OCI-LY1 (cell line): ENCODE measurements at regions not wholly inside any gene's neighbourhood (a gene's known extent, or its start where the extent isn't known, plus 50 kb on each side); places are given as distances from the start of the nearest gene placed in this dataset.

Experiments used
- H2AFZ ChIP-seq: fragments of 200-600 bp; sonication (generic), shearing (Covaris generic); 2 replicates; pipeline ENCODE4 v1.6.0; 2014; ENCODE audit warnings: antibody characterized with exemption, mild to moderate bottlenecking, low read length
- H3F3A ChIP-seq: fragments of 200-600 bp; sonication (generic), shearing (Covaris generic); 2 replicates; pipeline ENCODE4 v1.6.0; 2014; ENCODE audit warnings: mild to moderate bottlenecking, antibody characterized with exemption, low read length, moderate library complexity; ENCODE audit not compliant: insufficient read depth
- H3K27ac ChIP-seq: fragments of 200-600 bp; sonication (generic); 2 replicates; pipeline ENCODE4 v1.5.1; 2014; ENCODE audit warnings: low read length, mixed run types, mild to moderate bottlenecking, low read depth; ENCODE audit not compliant: poor library complexity, severe bottlenecking
- H3K27me3 ChIP-seq: fragments of 200-600 bp; sonication (generic); 2 replicates; pipeline ENCODE4 v1.6.0; 2014; ENCODE audit warnings: antibody characterized with exemption, mild to moderate bottlenecking, low read length, moderate library complexity; ENCODE audit not compliant: insufficient read depth
- H3K36me3 ChIP-seq: fragments of 200-600 bp; sonication (generic); 2 replicates; pipeline ENCODE4 v1.6.1; 2014; ENCODE audit warnings: mild to moderate bottlenecking, antibody characterized with exemption, low read length, moderate library complexity, mixed read lengths; ENCODE audit not compliant: insufficient read depth
- H3K4me1 ChIP-seq: fragments of 200-600 bp; sonication (generic); 2 replicates; pipeline ENCODE4 v1.5.1; 2014; ENCODE audit warnings: mild to moderate bottlenecking, low read length, moderate library complexity; ENCODE audit not compliant: insufficient read depth, severe bottlenecking
- H3K4me2 ChIP-seq: fragments of 200-600 bp; sonication (generic), shearing (Covaris generic); 2 replicates; pipeline ENCODE4 v1.6.1; 2014; ENCODE audit warnings: low read length
- H3K4me3 ChIP-seq: fragments of 200-600 bp; sonication (generic); 2 replicates; pipeline ENCODE4 v1.5.1; 2014; ENCODE audit warnings: low read length, low read depth, mild to moderate bottlenecking, mixed read lengths; ENCODE audit not compliant: poor library complexity, severe bottlenecking
- H3K79me2 ChIP-seq: fragments of 200-600 bp; shearing (Covaris generic); 2 replicates; pipeline ENCODE4 v1.6.1; 2016; ENCODE audit warnings: mixed run types, low read length, mixed read lengths; ENCODE audit not compliant: insufficient read depth
- H3K9ac ChIP-seq: fragments of 200-600 bp; sonication (generic), shearing (Covaris generic); 2 replicates; pipeline ENCODE4 v1.6.1; 2014; ENCODE audit warnings: mild to moderate bottlenecking, low read length, mixed read lengths
- H3K9me2 ChIP-seq: fragments of 200-600 bp; sonication (generic), shearing (Covaris generic); 2 replicates; pipeline ENCODE4 v1.6.1; 2014; ENCODE audit warnings: low read depth, mild to moderate bottlenecking, low read length, mixed read lengths
- H3K9me3 ChIP-seq: fragments of 200-600 bp; shearing (Covaris generic); 2 replicates; pipeline ENCODE4 v1.6.1; 2014; ENCODE audit warnings: low read length, mixed read lengths
- H4K20me1 ChIP-seq: fragments of 200-600 bp; sonication (generic), shearing (Covaris generic); 2 replicates; pipeline ENCODE4 v1.6.0; 2016; ENCODE audit warnings: mild to moderate bottlenecking, low read length; ENCODE audit not compliant: insufficient read depth
- CTCF ChIP-seq: fragments of 200-600 bp; sonication (generic), shearing (Covaris generic); IDR thresholded peaks from 2 replicates; pipeline ENCODE4 v1.5.1; 2017; ENCODE audit warnings: mild to moderate bottlenecking, antibody characterized with exemption, low read length, moderate library complexity, mixed read lengths
- EZH2 ChIP-seq: fragments of 200-600 bp; sonication (generic), shearing (Covaris generic); IDR thresholded peaks from 2 replicates; pipeline ENCODE4 v1.8.0; 2017; ENCODE audit warnings: borderline replicate concordance, mixed run types, mild to moderate bottlenecking, antibody characterized with exemption, low read length, moderate library complexity, mixed read lengths

DNA sequence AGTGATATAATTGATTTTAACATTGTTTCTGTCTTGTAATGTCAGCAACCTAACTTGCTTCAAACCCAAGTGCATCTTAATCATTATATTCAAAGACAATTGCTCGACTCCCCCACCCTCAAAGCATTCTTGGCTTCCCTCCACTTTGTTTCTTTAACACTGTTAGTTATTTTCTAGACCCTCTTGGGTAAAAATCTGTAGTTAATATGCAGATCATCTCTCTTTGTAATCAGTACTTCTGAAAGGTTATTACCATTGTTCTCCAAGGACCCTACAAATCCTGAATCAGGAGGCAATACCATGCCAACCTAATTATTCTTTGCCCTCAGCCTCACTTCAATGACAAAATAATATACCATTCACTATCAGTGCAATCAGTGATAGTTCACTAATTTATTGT is 1075.7 kb downstream of the AMY1C start:
- Histone ChIP-seq H3F3A (no peaks in the 10 kb centered on the region), H3K4me1 (no peaks in the 10 kb centered on the region), H3K4me3 (no peak overlapping the region), H3K27me3 (no peaks in the 10 kb centered on the region), H3K9ac (no peak overlapping the region), H3K79me2 (no peaks in the 10 kb centered on the region), H3K27ac (no peak overlapping the region), H2AFZ (peak overlapping the region; percentile 88; the same call in 1 of the 2 replicates), H3K9me3 (no peaks in the 10 kb centered on the region; the same call in 1 of the 2 replicates), H3K9me2 (no peaks in the 10 kb centered on the region), H3K36me3 (no peaks in the 10 kb centered on the region), H4K20me1 (no peaks in the 10 kb centered on the region), H3K4me2 (no peak overlapping the region)
- TF ChIP-seq EZH2: no peak
- no peak for TF ChIP-seq CTCF

GRCh38 chr1:104830534-104830933 is 1080.8 kb downstream of the AMY1C start:
- Histone ChIP-seq H2AFZ (no peak overlapping the region), H3K79me2 (no peaks in the 10 kb centered on the region), H3K4me1 (no peaks in the 10 kb centered on the region), H3K27ac (no peak overlapping the region), H3K4me2 (no peak overlapping the region), H3K27me3 (no peaks in the 10 kb centered on the region), H3K36me3 (no peaks in the 10 kb centered on the region), H3K9ac (no peak overlapping the region), H3K9me2 (no peaks in the 10 kb centered on the region), H3K9me3 (no peaks in the 10 kb centered on the region; the same call in 1 of the 2 replicates), H3F3A (no peaks in the 10 kb centered on the region), H3K4me3 (no peak overlapping the region), H4K20me1 (no peaks in the 10 kb centered on the region)
- TF ChIP-seq CTCF (no peak), EZH2 (no peak)

DNA sequence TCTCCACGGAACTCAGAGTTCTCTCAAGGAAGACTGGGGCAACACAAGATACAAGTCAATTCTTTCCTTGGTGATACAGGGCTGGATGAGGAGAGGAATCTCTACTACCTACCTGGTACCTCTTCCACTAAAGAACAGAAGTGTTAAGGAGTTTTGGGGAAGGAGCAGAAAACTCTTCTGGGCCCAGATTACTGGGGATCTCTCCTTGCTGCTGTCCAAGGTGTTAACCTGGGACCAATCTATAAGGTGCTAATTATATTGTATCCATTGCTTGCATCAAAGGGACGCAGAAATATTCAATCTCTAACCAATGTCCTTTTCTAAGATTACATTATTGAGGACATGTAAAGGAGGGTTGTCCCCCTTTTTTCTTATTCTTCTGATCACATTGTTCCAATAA is 1102.5 kb downstream of the AMY1C start:
- no peaks in the 10 kb centered on the region for H3K9me2 ChIP-seq

More for the DNA sequence above, 1102.5 kb downstream of the AMY1C start:
- Histone ChIP-seq H4K20me1 (no peaks in the 10 kb centered on the region), H3K4me2 (no peak overlapping the region), H3K9me3 (no peaks in the 10 kb centered on the region), H3K27ac (no peak overlapping the region), H3K4me3 (no peak overlapping the region), H2AFZ (no peak overlapping the region), H3K9ac (no peak overlapping the region), H3K27me3 (no peaks in the 10 kb centered on the region), H3K36me3 (no peaks in the 10 kb centered on the region), H3K4me1 (no peaks in the 10 kb centered on the region), H3K79me2 (no peaks in the 10 kb centered on the region), H3F3A (no peaks in the 10 kb centered on the region)
- TF ChIP-seq EZH2 (no peak), CTCF (no peak)
